ENCODE measurements at regions not wholly inside any gene's neighbourhood (a gene's known extent, or its start where the extent isn't known, plus 50 kb on each side); places are given as distances from the start of the nearest gene placed in this dataset.
"Not testable (repeated sequence)": the region's sequence is repeated elsewhere in the genome, so short reads cannot be mapped to it uniquely, and the experiment has no call there.

- ATAC-seq (ENCODE audit: low FRiP score) (no peak), DNase-seq (no peak)
- intact Hi-C loops (cut with DNase I): no loop called here
- H3K4me3 ChIP-seq (ENCODE audit: low read length in 2 of 2): no peak overlapping the region
- peaks cover 2% of the 10 kb centered on the region for H3K9me3 ChIP-seq (ENCODE audit: control insufficient read depth, low read length)
- no peaks in the 10 kb centered on the region for H3K27me3 ChIP-seq (ENCODE audit: control insufficient read depth in 1 of 2, insufficient read depth in 2 of 2, low read length in 1 of 2)
- no peaks in the 10 kb centered on the region for H3K4me1 ChIP-seq (ENCODE audit: control insufficient read depth in 1 of 2, insufficient read depth in 2 of 2, low read length in 2 of 2)
- no peak overlapping the region for H3K27ac ChIP-seq (ENCODE audit: low read depth in 1 of 2, low read length in 2 of 2)
- 74 to 86% methylated on average over 2 of the region's 2 CpGs for WGBS, 2 donors
- no peaks in the 10 kb centered on the region for H3K36me3 ChIP-seq (ENCODE audit: control insufficient read depth in 1 of 2, insufficient read depth in 2 of 2, low read length in 1 of 2)
These were observed 631.5 kb upstream of the NR2F2 start for GRCh38 chr15:95698951-95699350.

GRCh38 chr15:95699578-95699977 is 630.9 kb upstream of the NR2F2 start:
- H3K4me3 ChIP-seq (ENCODE audit: low read length in 2 of 2): no peak overlapping the region
- H3K27ac ChIP-seq (ENCODE audit: low read depth in 1 of 2, low read length in 2 of 2): no peak overlapping the region
- 72 to 84% methylated on average over 2 of the region's 2 CpGs for WGBS, 2 donors
- ATAC-seq (ENCODE audit: low FRiP score): no peak
- no peaks in the 10 kb centered on the region for H3K27me3 ChIP-seq (ENCODE audit: control insufficient read depth in 1 of 2, insufficient read depth in 2 of 2, low read length in 1 of 2)
- H3K4me1 ChIP-seq (ENCODE audit: control insufficient read depth in 1 of 2, insufficient read depth in 2 of 2, low read length in 2 of 2): no peaks in the 10 kb centered on the region
- no peak for DNase-seq
- H3K36me3 ChIP-seq (ENCODE audit: control insufficient read depth in 1 of 2, insufficient read depth in 2 of 2, low read length in 1 of 2): no peaks in the 10 kb centered on the region
- intact Hi-C loops (cut with DNase I): no loop called here
- H3K9me3 ChIP-seq (ENCODE audit: control insufficient read depth, low read length): peaks cover 2% of the 10 kb centered on the region

- 68 to 69% methylated on average over 1 of the region's 1 CpG for WGBS, 2 donors
- H3K36me3 ChIP-seq (ENCODE audit: control insufficient read depth in 1 of 2, insufficient read depth in 2 of 2, low read length in 1 of 2); H3K4me1 ChIP-seq (ENCODE audit: control insufficient read depth in 1 of 2, insufficient read depth in 2 of 2, low read length in 2 of 2); H3K9me3 ChIP-seq (ENCODE audit: control insufficient read depth, low read length); ATAC-seq (ENCODE audit: low FRiP score); H3K4me3 ChIP-seq (ENCODE audit: low read length in 2 of 2); DNase-seq; intact Hi-C loops (cut with DNase I); H3K27me3 ChIP-seq (ENCODE audit: control insufficient read depth in 1 of 2, insufficient read depth in 2 of 2, low read length in 1 of 2); H3K27ac ChIP-seq (ENCODE audit: low read depth in 1 of 2, low read length in 2 of 2): not testable (repeated sequence)
These were observed 629.8 kb upstream of the NR2F2 start for GRCh38 chr15:95700692-95701091.

- 64 to 75% methylated on average over 1 of the region's 1 CpG for WGBS, 2 donors
- no peak for ATAC-seq (ENCODE audit: low FRiP score)
These were observed 629.1 kb upstream of the NR2F2 start for GRCh38 chr15:95701410-95701809.

GRCh38 chr15:95709959-95710695 is 620.4 kb upstream of the NR2F2 start:
- DNase-seq (no peak), ATAC-seq (ENCODE audit: low FRiP score) (no peak)
- Histone ChIP-seq H3K36me3 (ENCODE audit: control insufficient read depth in 1 of 2, insufficient read depth in 2 of 2, low read length in 1 of 2) (no peaks in the 10 kb centered on the region), H3K27me3 (ENCODE audit: control insufficient read depth in 1 of 2, insufficient read depth in 2 of 2, low read length in 1 of 2) (no peaks in the 10 kb centered on the region), H3K27ac (ENCODE audit: low read depth in 1 of 2, low read length in 2 of 2) (no peak overlapping the region), H3K4me3 (ENCODE audit: low read length in 2 of 2) (no peak overlapping the region), H3K9me3 (ENCODE audit: control insufficient read depth, low read length) (no peaks in the 10 kb centered on the region), H3K4me1 (ENCODE audit: control insufficient read depth in 1 of 2, insufficient read depth in 2 of 2, low read length in 2 of 2) (peaks cover 0 to 1% of the 10 kb centered on the region in 2 donors)
- WGBS, 2 donors: 83 to 86% methylated on average over 9 of the region's 9 CpGs
- intact Hi-C loops (cut with DNase I): loop anchor here in 1 of 2 donors (10.0 kb wide), 1 partner anchor 85 kb away; no protein-coding TSS in a partner anchor

More at GRCh38 chr15:95701410-95701809, 629.1 kb upstream of the NR2F2 start:
- intact Hi-C loops (cut with DNase I): no loop called here
- Histone ChIP-seq H3K9me3 (ENCODE audit: control insufficient read depth, low read length) (peaks cover 2% of the 10 kb centered on the region), H3K4me3 (ENCODE audit: low read length in 2 of 2) (no peak overlapping the region), H3K27ac (ENCODE audit: low read depth in 1 of 2, low read length in 2 of 2) (no peak overlapping the region), H3K27me3 (ENCODE audit: control insufficient read depth in 1 of 2, insufficient read depth in 2 of 2, low read length in 1 of 2) (no peaks in the 10 kb centered on the region), H3K36me3 (ENCODE audit: control insufficient read depth in 1 of 2, insufficient read depth in 2 of 2, low read length in 1 of 2) (no peaks in the 10 kb centered on the region), H3K4me1 (ENCODE audit: control insufficient read depth in 1 of 2, insufficient read depth in 2 of 2, low read length in 2 of 2) (no peaks in the 10 kb centered on the region)
- DNase-seq: no peak

GRCh38 chr15:95712785-95713184 is 617.7 kb upstream of the NR2F2 start:
- H3K4me3 ChIP-seq (ENCODE audit: low read length in 2 of 2): no peak overlapping the region
- DNase-seq (no peak), ATAC-seq (ENCODE audit: low FRiP score) (no peak)
- no peaks in the 10 kb centered on the region for H3K36me3 ChIP-seq (ENCODE audit: control insufficient read depth in 1 of 2, insufficient read depth in 2 of 2, low read length in 1 of 2)
- no peaks in the 10 kb centered on the region for H3K27me3 ChIP-seq (ENCODE audit: control insufficient read depth in 1 of 2, insufficient read depth in 2 of 2, low read length in 1 of 2)
- H3K9me3 ChIP-seq (ENCODE audit: control insufficient read depth, low read length): no peaks in the 10 kb centered on the region
- no peak overlapping the region for H3K27ac ChIP-seq (ENCODE audit: low read depth in 1 of 2, low read length in 2 of 2)
- WGBS, 2 donors: 10 to 11% methylated on average over 1 of the region's 1 CpG
- intact Hi-C loops (cut with DNase I): loop anchor here in 1 of 2 donors (10.0 kb wide), 1 partner anchor 88 kb away; no protein-coding TSS in a partner anchor
- peaks cover 4 to 8% of the 10 kb centered on the region in 2 donors for H3K4me1 ChIP-seq (ENCODE audit: control insufficient read depth in 1 of 2, insufficient read depth in 2 of 2, low read length in 2 of 2)

- ATAC-seq (ENCODE audit: low FRiP score) (no peak), DNase-seq (no peak)
- Histone ChIP-seq H3K4me3 (ENCODE audit: low read length in 2 of 2) (no peak overlapping the region), H3K27ac (ENCODE audit: low read depth in 1 of 2, low read length in 2 of 2) (no peak overlapping the region), H3K4me1 (ENCODE audit: control insufficient read depth in 1 of 2, insufficient read depth in 2 of 2, low read length in 2 of 2) (peaks cover 5 to 8% of the 10 kb centered on the region in 2 donors), H3K27me3 (ENCODE audit: control insufficient read depth in 1 of 2, insufficient read depth in 2 of 2, low read length in 1 of 2) (no peaks in the 10 kb centered on the region), H3K9me3 (ENCODE audit: control insufficient read depth, low read length) (no peaks in the 10 kb centered on the region), H3K36me3 (ENCODE audit: control insufficient read depth in 1 of 2, insufficient read depth in 2 of 2, low read length in 1 of 2) (no peaks in the 10 kb centered on the region)
- WGBS, 2 donors: 47 to 64% methylated on average over 5 of the region's 5 CpGs
- intact Hi-C loops (cut with DNase I): loop anchor here in 1 of 2 donors (10.0 kb wide), 1 partner anchor 89 kb away; no protein-coding TSS in a partner anchor
These were observed 617.2 kb upstream of the NR2F2 start for GRCh38 chr15:95713324-95713723.

- Histone ChIP-seq H3K4me1 (ENCODE audit: control insufficient read depth in 1 of 2, insufficient read depth in 2 of 2, low read length in 2 of 2) (peaks cover 8% of the 10 kb centered on the region in 2 donors), H3K27me3 (ENCODE audit: control insufficient read depth in 1 of 2, insufficient read depth in 2 of 2, low read length in 1 of 2) (no peaks in the 10 kb centered on the region), H3K27ac (ENCODE audit: low read depth in 1 of 2, low read length in 2 of 2) (no peak overlapping the region), H3K36me3 (ENCODE audit: control insufficient read depth in 1 of 2, insufficient read depth in 2 of 2, low read length in 1 of 2) (no peaks in the 10 kb centered on the region), H3K4me3 (ENCODE audit: low read length in 2 of 2) (no peak overlapping the region), H3K9me3 (ENCODE audit: control insufficient read depth, low read length) (no peaks in the 10 kb centered on the region)
- DNase-seq: no peak
- 79 to 86% methylated on average over 3 of the region's 3 CpGs for WGBS, 2 donors
- intact Hi-C loops (cut with DNase I): loop anchor here in 1 of 2 donors (10.0 kb wide), 1 partner anchor 91 kb away; no protein-coding TSS in a partner anchor
- no peak for ATAC-seq (ENCODE audit: low FRiP score)
These were observed 615.2 kb upstream of the NR2F2 start for GRCh38 chr15:95715116-95715903.

Measured in aorta (tissue), 5 donors.